ENCODE measurements at regions not wholly inside any gene's neighbourhood (a gene's known extent, or its start where the extent isn't known, plus 50 kb on each side); places are given as distances from the start of the nearest gene placed in this dataset.

- DNase-seq (ENCODE audit: low read depth in 1 of 2, low spot score in 1 of 2): no peak
- in situ Hi-C loops (cut with HindIII; ENCODE audit: low pct_unique_long_range_greater_than_20kb, low sequenced_read_pairs): no loop called here
- no peak for TF ChIP-seq JUND (IDR thresholded peaks at IDR 0.05; ENCODE audit: low read depth)
These were observed 249.2 kb upstream of the GCFC2 start for GRCh38 chr2:75959724-75960471.

DNA sequence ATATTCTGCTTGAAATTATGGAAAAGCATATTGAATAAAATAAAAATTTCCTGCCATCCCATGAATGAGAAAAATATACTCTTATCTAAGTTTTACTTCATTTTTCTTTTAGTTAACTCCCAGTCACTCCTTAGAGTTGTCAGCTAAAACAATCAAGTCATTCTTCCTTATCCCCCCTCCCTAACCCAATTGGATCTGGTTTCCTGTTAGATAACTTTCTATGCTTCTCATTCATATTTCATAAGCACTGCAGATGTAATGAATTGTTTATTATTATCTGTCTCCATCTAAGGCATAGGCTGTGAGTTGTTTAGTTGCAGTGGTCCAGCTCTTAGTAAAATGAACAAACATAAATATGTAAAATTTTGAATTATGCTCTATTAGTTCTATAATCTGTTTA is 244.0 kb upstream of the GCFC2 start:
- no peak for DNase-seq (ENCODE audit: low read depth in 1 of 2, low spot score in 1 of 2)
- no peak for TF ChIP-seq JUND (IDR thresholded peaks at IDR 0.05; ENCODE audit: low read depth)
- in situ Hi-C loops (cut with HindIII; ENCODE audit: low pct_unique_long_range_greater_than_20kb, low sequenced_read_pairs): no loop called here

DNA sequence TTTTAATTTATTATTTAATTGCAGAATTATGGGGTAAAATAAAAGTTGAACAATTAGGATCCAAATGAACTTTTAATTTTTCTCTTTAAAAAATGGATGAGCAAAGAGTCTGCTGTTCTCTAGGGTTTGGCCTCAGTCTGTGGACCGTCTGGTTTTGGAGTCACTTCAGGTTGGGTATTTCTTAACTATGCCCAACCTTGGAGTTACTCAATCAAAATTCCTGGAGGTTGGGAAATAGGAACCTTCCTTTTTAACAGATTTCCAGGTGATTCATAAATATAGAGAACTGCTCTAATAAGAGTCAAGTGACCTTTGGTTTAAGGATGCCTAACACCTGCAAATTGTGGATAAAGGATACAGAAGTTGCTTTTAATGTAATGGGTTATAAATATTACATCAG is 241.5 kb upstream of the GCFC2 start:
- in situ Hi-C loops (cut with HindIII; ENCODE audit: low pct_unique_long_range_greater_than_20kb, low sequenced_read_pairs): no loop called here
- DNase-seq (ENCODE audit: low read depth in 1 of 2, low spot score in 1 of 2): no peak
- no peak for TF ChIP-seq JUND (IDR thresholded peaks at IDR 0.05; ENCODE audit: low read depth)

- DNase-seq (ENCODE audit: low read depth in 1 of 2, low spot score in 1 of 2): no peak
- TF ChIP-seq JUND (IDR thresholded peaks at IDR 0.05; ENCODE audit: low read depth): no peak
- in situ Hi-C loops (cut with HindIII; ENCODE audit: low pct_unique_long_range_greater_than_20kb, low sequenced_read_pairs): no loop called here
These were observed 238.8 kb upstream of the GCFC2 start for GRCh38 chr2:75949385-75950030.

DNA sequence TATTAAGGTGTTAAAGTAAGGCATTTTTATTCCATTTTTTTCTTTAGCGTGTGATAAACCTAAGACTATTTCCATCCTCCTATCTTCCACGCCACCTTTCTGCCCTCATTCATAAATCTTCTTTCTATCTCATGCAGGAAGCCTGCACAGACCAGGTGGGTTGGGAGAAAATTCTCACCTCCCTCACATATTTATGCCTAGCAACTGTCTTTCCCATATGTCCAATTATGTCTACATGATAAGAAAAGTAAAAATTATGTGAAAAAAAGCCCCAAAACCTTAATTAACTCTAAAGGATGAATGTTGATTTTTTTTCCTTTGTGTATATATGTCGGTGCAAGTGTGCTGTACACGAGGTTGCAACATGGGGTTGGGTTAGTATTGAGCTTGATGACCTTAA is 225.6 kb upstream of the GCFC2 start:
- in situ Hi-C loops (cut with HindIII; ENCODE audit: low pct_unique_long_range_greater_than_20kb, low sequenced_read_pairs): no loop called here
- TF ChIP-seq JUND (IDR thresholded peaks at IDR 0.05; ENCODE audit: low read depth): no peak
- no peak for DNase-seq (ENCODE audit: low read depth in 1 of 2, low spot score in 1 of 2)

DNA sequence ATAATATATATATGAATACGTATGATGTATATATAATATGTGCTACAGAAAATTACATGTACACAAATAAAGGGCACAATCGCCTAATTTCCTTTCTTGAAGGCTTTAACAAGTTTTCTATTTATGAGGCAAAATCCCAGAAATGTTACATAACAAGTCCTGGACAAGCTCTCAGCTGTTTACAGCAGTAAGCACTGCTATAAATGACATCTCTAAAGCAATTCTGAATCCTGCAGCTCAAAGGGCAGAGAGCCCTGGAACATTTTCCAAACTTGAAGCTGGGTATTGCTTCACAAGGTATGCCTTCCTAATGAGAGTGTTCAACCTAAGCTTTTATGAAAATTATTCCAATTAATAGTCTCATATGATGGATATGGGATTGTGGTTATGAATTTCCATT is 222.3 kb upstream of the GCFC2 start:
- no peak for TF ChIP-seq JUND (IDR thresholded peaks at IDR 0.05; ENCODE audit: low read depth)
- in situ Hi-C loops (cut with HindIII; ENCODE audit: low pct_unique_long_range_greater_than_20kb, low sequenced_read_pairs): no loop called here
- no peak for DNase-seq (ENCODE audit: low read depth in 1 of 2, low spot score in 1 of 2)

DNA sequence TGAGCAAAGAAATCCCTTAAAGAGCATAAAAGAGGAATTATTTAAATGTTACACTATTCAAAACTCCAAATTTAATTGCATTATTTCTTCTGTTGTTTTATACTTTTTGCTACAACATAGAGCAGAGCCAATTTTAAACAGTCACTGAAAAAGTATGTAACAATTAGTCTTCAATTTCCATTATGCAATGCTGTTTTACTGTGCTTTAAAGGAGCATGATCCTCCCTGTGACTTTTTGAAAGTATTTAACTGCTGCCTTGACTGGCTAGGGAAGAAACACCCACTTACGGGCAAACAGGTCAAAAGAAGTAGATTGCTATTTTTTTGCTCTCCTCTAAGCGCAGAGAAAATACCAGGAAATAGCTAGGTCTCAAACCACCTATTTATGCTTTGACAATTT is 217.4 kb upstream of the GCFC2 start:
- in situ Hi-C loops (cut with HindIII; ENCODE audit: low pct_unique_long_range_greater_than_20kb, low sequenced_read_pairs): no loop called here
- no peak for TF ChIP-seq JUND (IDR thresholded peaks at IDR 0.05; ENCODE audit: low read depth)
- DNase-seq (ENCODE audit: low read depth in 1 of 2, low spot score in 1 of 2): no peak

GRCh38 chr2:75925331-75926024 is 214.8 kb upstream of the GCFC2 start:
- in situ Hi-C loops (cut with HindIII; ENCODE audit: low pct_unique_long_range_greater_than_20kb, low sequenced_read_pairs): no loop called here
- no peak for TF ChIP-seq JUND (IDR thresholded peaks at IDR 0.05; ENCODE audit: low read depth)
- DNase-seq (ENCODE audit: low read depth in 1 of 2, low spot score in 1 of 2): no peak

DNA sequence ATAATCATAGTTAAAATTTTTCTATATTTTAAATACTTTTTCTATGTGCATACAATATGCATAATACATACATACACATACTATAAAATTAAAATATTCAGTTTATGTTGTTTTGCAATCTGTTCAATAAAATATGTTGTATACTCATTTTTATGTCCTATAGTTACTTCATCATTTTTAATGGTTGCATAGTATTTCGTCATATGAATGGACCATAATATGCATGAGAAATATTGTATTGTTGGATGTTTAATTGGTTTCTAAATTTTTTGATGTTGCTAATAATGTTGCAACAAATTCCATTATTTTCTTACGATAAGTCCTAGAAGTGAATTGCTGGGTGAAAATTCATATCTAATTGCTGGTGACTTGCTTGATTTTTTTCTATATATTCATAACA is 211.5 kb upstream of the GCFC2 start:
- TF ChIP-seq JUND (IDR thresholded peaks at IDR 0.05; ENCODE audit: low read depth): no peak
- in situ Hi-C loops (cut with HindIII; ENCODE audit: low pct_unique_long_range_greater_than_20kb, low sequenced_read_pairs): no loop called here
- no peak for DNase-seq (ENCODE audit: low read depth in 1 of 2, low spot score in 1 of 2)

DNA sequence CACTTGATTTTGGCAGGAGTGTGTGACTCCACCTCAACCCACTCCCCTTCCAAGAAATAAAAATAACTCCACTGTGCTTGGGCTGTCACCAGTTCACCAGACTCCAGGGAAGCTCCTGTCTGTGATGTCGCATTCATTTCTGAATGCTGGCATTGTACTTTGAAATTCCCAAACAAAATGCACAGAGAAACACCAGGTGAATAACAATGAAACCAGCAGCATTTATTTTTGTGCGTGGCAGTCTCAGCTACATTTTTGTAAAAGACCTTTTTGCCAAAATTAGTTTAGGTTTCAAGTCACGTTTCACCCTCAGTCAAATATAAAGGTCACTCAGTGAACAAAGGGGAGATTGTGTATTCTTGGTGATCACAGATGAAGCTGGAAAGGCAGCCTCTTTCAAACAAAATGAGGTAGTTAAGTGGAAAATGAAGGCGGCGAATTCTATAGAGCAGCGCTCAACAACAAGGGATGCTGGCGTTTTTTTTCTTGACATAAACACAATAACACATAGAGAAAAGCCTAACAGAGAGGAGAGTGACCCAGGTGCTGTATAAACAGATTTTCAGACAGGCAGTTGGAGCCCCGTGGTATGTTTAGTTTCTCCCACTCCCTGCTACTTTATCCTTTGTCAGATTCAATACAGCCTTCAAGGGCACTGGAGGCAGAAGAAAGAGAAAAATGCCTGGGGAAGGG is 210.3 kb upstream of the GCFC2 start:
- no peak for TF ChIP-seq JUND (IDR thresholded peaks at IDR 0.05; ENCODE audit: low read depth)
- in situ Hi-C loops (cut with HindIII; ENCODE audit: low pct_unique_long_range_greater_than_20kb, low sequenced_read_pairs): no loop called here
- DNase-seq (ENCODE audit: low read depth in 1 of 2, low spot score in 1 of 2): no peak

DNA sequence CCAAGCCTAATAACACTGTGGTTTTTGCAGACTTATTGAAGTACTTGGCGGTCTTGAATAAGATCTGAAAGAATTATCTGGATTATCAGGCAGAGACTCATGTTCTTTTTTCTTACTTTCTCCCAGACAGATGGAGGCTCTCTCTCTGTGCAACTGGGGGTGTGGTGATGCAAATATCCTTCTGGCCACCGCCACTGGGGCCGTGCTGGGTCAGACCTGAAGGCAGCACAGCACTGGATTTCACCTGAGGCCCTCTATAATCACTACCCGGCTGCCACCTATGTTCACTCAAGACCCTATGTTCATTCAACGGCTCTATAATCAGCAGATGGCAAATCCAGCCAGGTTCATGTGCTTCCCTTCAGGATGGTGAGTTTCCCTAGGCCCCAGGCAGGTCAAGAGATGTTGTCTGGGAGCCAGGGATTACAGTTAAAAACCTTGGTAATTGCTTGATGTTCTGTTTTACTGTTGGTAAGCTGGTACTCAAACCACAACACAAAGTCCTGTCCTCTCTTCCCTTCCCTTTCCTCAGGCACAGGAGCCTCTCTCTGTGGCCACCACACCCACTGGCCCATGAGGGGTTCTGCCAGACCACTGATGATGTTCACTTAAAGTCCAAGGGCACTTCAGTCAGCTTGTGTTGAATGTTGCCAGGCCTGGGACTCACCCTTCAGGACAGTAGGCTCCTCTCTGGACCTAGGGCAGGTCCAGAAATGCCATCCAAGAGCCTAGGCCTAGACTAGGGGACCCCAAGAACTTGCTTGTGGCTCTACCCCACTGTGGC is 205.3 kb upstream of the GCFC2 start:
- no peak for DNase-seq (ENCODE audit: low read depth in 1 of 2, low spot score in 1 of 2)
- TF ChIP-seq JUND (IDR thresholded peaks at IDR 0.05; ENCODE audit: low read depth): no peak
- in situ Hi-C loops (cut with HindIII; ENCODE audit: low pct_unique_long_range_greater_than_20kb, low sequenced_read_pairs): no loop called here

DNA sequence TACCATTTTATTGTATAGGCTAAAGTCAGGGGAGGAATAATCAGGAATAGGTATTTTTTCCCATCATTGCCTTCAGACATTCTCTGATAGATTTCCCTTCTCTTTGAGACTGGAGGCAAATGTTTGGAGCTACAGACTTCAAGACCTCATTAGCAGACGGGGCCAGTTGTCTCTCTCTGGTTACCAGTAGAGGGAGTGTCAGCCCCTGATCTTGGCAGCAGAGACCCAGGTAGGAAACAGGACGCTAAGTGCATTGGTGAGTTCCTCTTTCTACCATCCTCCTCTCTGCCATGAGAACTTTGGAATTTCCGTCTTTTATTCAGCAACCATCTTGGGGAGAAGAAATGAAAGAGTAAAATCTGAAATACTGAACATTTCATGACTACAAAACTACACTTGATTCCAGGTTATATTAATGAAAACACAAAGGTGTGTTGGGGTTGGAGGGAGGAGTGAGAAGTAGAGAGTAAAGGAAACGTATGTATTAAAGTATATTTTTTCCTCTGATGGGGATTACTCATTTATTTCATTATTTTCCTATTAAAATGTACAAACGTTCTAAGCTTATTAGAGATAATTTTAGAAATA is 186.2 kb upstream of the GCFC2 start:
- in situ Hi-C loops (cut with HindIII; ENCODE audit: low pct_unique_long_range_greater_than_20kb, low sequenced_read_pairs): no loop called here

More for the DNA sequence above, 186.2 kb upstream of the GCFC2 start:
- peak; percentile 23 to 79 for DNase-seq (ENCODE audit: low read depth in 1 of 2, low spot score in 1 of 2)
- no peak for TF ChIP-seq JUND (IDR thresholded peaks at IDR 0.05; ENCODE audit: low read depth)

All from T47D (cell line).